ENCODE measurements at regions not wholly inside any gene's neighbourhood (a gene's known extent, or its start where the extent isn't known, plus 50 kb on each side); places are given as distances from the start of the nearest gene placed in this dataset.
"Not testable (repeated sequence)": the region's sequence is repeated elsewhere in the genome, so short reads cannot be mapped to it uniquely, and the experiment has no call there.

GRCh38 chr2:87622720-87623119 lies 125.2 kb upstream of the PLGLB2 start:
- DNase-seq, result not testable (repeated sequence)

- peak; percentile 81 for DNase-seq
Measured at GRCh38 chr2:87629491-87630458, 118.1 kb upstream of the PLGLB2 start.

- DNase-seq, result not testable (repeated sequence)
Measured at GRCh38 chr2:87630892-87631291, 117.0 kb upstream of the PLGLB2 start.

- DNase-seq, result not testable (repeated sequence)
Measured at GRCh38 chr2:87631402-87631801, 116.5 kb upstream of the PLGLB2 start.

GRCh38 chr2:87633287-87633963 lies 114.5 kb upstream of the PLGLB2 start:
- DNase-seq, result not testable (repeated sequence)

- DNase-seq, result not testable (repeated sequence)
Measured at GRCh38 chr2:87634106-87634505, 113.8 kb upstream of the PLGLB2 start.

- not testable (repeated sequence) for DNase-seq
Measured at GRCh38 chr2:87634971-87635650, 112.8 kb upstream of the PLGLB2 start.

- not testable (repeated sequence) for DNase-seq
Measured at GRCh38 chr2:87636246-87636645, 111.6 kb upstream of the PLGLB2 start.

GRCh38 chr2:87636735-87637134 lies 111.2 kb upstream of the PLGLB2 start:
- not testable (repeated sequence) for DNase-seq

GRCh38 chr2:87637249-87637990 lies 110.5 kb upstream of the PLGLB2 start:
- DNase-seq, result peak; percentile 44

GRCh38 chr2:87638114-87638807 lies 109.6 kb upstream of the PLGLB2 start:
- not testable (repeated sequence) for DNase-seq

- DNase-seq, result not testable (repeated sequence)
Measured at GRCh38 chr2:87638872-87639271, 109.0 kb upstream of the PLGLB2 start.

GRCh38 chr2:87639801-87640440 lies 108.0 kb upstream of the PLGLB2 start:
- not testable (repeated sequence) for DNase-seq

- peak; percentile 12 for DNase-seq
Measured at GRCh38 chr2:87640961-87641563, 106.8 kb upstream of the PLGLB2 start.

GRCh38 chr2:87643165-87643564 lies 104.7 kb upstream of the PLGLB2 start:
- DNase-seq, result not testable (repeated sequence)

GRCh38 chr2:87647737-87648498 lies 100.0 kb upstream of the PLGLB2 start:
- not testable (repeated sequence) for DNase-seq

GRCh38 chr2:87648815-87649214 lies 99.1 kb upstream of the PLGLB2 start:
- DNase-seq, result not testable (repeated sequence)

- not testable (repeated sequence) for DNase-seq
Measured at GRCh38 chr2:87649871-87650270, 98.0 kb upstream of the PLGLB2 start.

- not testable (repeated sequence) for DNase-seq
Measured at GRCh38 chr2:87650837-87651236, 97.0 kb upstream of the PLGLB2 start.

- DNase-seq, result not testable (repeated sequence)
Measured at GRCh38 chr2:87651589-87651988, 96.3 kb upstream of the PLGLB2 start.

All from fibroblast of skin of abdomen (primary cell).